ENCODE measurements at regions not wholly inside any gene's neighbourhood (a gene's known extent, or its start where the extent isn't known, plus 50 kb on each side); places are given as distances from the start of the nearest gene placed in this dataset.

GRCh38 chr3:64385277-64385676 lies 160.0 kb upstream of the PRICKLE2 start:
- TF ChIP-seq, protein P1, sequence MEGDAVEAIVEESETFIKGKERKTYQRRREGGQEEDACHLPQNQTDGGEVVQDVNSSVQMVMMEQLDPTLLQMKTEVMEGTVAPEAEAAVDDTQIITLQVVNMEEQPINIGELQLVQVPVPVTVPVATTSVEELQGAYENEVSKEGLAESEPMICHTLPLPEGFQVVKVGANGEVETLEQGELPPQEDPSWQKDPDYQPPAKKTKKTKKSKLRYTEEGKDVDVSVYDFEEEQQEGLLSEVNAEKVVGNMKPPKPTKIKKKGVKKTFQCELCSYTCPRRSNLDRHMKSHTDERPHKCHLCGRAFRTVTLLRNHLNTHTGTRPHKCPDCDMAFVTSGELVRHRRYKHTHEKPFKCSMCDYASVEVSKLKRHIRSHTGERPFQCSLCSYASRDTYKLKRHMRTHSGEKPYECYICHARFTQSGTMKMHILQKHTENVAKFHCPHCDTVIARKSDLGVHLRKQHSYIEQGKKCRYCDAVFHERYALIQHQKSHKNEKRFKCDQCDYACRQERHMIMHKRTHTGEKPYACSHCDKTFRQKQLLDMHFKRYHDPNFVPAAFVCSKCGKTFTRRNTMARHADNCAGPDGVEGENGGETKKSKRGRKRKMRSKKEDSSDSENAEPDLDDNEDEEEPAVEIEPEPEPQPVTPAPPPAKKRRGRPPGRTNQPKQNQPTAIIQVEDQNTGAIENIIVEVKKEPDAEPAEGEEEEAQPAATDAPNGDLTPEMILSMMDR (IDR thresholded peaks at IDR 0.05): no peak
- TF ChIP-seq EZH2 (IDR thresholded peaks at IDR 0.05) (no peak), EZH2phosphoT487 (IDR thresholded peaks at IDR 0.05) (no peak)
